GM10266 (cell line): ENCODE measurements at regions not wholly inside any gene's neighbourhood (a gene's known extent, or its start where the extent isn't known, plus 50 kb on each side); places are given as distances from the start of the nearest gene placed in this dataset.

Experiments used
- DNase-seq: peaks from one replicate; pipeline ENCODE4 v3.0.0; 2012; ENCODE audit errors: extremely low spot score
- TF ChIP-seq, protein P1 (sequence below): IDR thresholded peaks from 2 replicates; pipeline ENCODE4 v1.5.1; 2012; ENCODE audit warnings: mild to moderate bottlenecking, low read depth; ENCODE audit not compliant: control insufficient read depth, insufficient read depth; ENCODE audit errors: missing control alignments

DNA sequence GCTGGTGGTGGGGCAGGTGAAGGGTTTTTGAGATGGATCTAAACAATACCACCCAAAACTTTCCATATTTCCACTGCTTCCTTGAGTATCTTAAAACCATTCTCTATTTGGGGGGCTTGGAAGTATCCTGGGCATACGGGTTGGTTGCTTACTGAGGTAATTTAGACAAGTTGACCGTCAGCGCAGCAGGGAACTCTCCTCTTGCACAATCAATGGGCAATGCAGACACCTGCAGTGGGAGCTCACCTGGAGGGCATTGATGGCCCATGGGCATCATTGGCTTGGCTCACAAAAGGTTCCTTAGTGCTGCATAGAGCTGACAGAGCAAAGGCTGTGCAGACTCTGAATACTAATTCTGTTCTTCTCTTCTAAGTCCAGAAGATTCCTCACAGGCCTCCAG is 101.5 kb downstream of the EPDR1 start:
- DNase-seq: no peak
- TF ChIP-seq, protein P1, sequence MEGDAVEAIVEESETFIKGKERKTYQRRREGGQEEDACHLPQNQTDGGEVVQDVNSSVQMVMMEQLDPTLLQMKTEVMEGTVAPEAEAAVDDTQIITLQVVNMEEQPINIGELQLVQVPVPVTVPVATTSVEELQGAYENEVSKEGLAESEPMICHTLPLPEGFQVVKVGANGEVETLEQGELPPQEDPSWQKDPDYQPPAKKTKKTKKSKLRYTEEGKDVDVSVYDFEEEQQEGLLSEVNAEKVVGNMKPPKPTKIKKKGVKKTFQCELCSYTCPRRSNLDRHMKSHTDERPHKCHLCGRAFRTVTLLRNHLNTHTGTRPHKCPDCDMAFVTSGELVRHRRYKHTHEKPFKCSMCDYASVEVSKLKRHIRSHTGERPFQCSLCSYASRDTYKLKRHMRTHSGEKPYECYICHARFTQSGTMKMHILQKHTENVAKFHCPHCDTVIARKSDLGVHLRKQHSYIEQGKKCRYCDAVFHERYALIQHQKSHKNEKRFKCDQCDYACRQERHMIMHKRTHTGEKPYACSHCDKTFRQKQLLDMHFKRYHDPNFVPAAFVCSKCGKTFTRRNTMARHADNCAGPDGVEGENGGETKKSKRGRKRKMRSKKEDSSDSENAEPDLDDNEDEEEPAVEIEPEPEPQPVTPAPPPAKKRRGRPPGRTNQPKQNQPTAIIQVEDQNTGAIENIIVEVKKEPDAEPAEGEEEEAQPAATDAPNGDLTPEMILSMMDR: no peak

DNA sequence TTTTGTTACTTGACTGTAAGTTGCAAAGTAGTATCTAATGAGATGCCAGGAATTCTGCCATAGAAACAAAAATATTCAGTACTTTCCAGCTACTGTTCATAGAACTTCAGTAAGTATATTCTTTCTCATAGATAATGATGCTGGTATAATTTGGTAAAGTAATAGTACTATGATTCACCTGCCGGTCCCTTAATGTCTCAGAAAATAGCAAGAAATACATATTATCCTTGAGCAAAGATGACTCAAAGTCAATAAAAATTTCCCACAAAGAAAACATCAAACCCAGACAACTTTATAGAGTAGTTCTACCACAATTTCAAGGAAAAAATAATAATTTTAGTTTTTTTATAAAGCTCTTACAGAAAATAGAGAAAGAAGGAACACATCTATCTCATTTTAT is 105.4 kb downstream of the EPDR1 start:
- TF ChIP-seq, protein P1: no peak
- DNase-seq: no peak

DNA sequence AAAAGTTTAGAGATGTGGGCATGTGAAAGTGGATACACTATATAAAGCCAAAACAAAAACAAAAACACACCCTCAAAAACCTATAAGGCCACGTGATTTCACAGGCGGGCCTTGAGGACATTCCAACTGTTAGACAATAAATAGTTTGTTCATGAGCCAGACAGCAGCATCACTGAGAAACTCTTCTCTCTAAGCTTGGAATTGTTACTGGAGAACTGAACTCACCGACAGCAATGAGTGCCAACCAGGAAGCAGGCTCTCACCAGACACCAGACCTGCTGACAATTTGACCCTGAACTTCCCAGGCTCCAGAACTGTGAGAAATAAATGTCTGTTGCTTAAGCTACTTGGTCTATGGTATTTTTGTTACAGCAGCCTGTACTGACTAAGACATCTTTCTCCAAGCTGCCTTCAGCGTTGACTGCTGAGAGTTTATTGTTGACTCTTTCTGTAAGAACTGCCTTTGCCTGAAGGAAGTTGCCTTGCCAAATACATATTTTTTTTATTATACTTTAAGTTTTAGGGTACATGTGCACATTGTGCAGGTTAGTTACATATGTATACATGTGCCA is 107.5 kb downstream of the EPDR1 start:
- TF ChIP-seq, protein P1: no peak
- DNase-seq: no peak

- no peak for DNase-seq
- TF ChIP-seq, protein P1: no peak
These were observed 113.8 kb downstream of the EPDR1 start for GRCh38 chr7:38034062-38034908.

DNA sequence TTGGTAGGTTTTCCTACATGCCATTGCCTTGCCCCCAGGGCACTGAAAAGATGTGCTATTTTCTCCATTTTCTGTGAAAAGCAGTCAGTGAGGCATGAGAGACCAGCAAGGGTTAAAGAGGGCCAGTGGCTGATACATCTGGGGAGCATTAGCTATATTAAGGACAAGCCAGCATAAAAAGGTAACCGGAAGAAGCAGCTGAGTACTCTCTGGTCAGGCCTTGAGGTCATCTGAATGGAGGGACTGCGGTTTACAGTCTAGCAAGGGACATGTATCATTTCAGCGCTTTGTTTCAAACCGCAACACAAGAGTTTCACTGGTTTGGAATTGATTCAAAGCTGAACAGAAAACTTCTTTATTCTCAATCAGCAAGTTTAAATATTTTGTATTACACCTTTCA is 120.4 kb downstream of the EPDR1 start:
- TF ChIP-seq, protein P1: no peak
- DNase-seq: no peak

GRCh38 chr7:38049679-38050078 is 128.4 kb upstream of the STARD3NL start:
- TF ChIP-seq, protein P1: no peak
- DNase-seq: no peak

DNA sequence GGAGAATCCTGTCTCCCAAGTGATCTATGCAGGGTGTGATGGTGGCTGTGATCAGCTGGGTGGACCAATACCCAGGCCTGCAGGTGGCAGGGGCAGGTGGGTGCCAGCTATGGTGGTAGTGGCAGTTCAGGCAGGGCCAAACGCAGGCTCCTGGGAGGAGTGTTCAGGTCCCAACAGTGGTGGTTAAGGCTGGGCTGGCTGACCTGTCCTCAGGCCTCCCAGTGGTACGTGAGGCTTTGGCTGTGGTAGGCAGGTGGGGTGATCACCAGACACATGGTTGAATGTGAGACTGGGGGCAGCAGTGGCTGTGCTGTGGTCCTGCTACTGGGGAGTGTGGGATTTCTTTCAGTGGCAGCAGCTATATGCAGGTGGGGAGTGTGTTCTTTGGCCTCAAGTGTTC is 126.7 kb upstream of the STARD3NL start:
- TF ChIP-seq, protein P1: no peak
- no peak for DNase-seq
